ENCODE measurements at regions not wholly inside any gene's neighbourhood (a gene's known extent, or its start where the extent isn't known, plus 50 kb on each side); places are given as distances from the start of the nearest gene placed in this dataset.

DNA sequence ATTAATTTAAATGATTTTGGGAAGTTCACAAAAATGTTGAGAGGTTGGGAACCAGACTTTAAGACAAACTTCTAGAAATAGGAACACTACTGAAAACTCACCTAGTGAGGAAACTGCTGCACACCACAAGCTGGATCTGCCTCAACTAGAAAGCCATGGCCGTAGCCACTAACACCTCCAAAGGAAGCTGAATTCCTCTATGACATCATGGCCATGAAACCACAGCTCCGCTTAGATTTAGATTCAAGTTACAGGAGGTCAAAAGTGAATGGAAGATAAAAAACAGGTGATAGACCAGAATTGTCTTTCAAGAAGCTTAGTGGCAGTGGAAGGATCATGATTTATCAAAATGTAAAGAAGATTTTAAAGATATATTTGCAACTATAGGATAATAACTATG lies 208.8 kb upstream of the ALG10 start:
- Histone ChIP-seq H3K27ac (replicated peaks in 1 of 4) (no peak overlapping the region), H3K4me3 (no peak overlapping the region), H3K36me3 (no peaks in the 10 kb centered on the region), H3K27me3 (no peaks in the 10 kb centered on the region), H3K9me3 (peaks cover 0 to 13% (median 3%) of the 10 kb centered on the region in 4 donors), H3K4me1 (no peaks in the 10 kb centered on the region)
- intact Hi-C loops (cut with DNase I), result no loop called here
- TF ChIP-seq, protein P1, sequence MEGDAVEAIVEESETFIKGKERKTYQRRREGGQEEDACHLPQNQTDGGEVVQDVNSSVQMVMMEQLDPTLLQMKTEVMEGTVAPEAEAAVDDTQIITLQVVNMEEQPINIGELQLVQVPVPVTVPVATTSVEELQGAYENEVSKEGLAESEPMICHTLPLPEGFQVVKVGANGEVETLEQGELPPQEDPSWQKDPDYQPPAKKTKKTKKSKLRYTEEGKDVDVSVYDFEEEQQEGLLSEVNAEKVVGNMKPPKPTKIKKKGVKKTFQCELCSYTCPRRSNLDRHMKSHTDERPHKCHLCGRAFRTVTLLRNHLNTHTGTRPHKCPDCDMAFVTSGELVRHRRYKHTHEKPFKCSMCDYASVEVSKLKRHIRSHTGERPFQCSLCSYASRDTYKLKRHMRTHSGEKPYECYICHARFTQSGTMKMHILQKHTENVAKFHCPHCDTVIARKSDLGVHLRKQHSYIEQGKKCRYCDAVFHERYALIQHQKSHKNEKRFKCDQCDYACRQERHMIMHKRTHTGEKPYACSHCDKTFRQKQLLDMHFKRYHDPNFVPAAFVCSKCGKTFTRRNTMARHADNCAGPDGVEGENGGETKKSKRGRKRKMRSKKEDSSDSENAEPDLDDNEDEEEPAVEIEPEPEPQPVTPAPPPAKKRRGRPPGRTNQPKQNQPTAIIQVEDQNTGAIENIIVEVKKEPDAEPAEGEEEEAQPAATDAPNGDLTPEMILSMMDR (IDR thresholded peaks at IDR 0.05), result no peak
- TF ChIP-seq EP300 (IDR thresholded peaks at IDR 0.05) (no peak), POLR2A (IDR thresholded peaks at IDR 0.05; ENCODE audit: low read depth) (no peak), POLR2AphosphoS5 (IDR thresholded peaks at IDR 0.05) (no peak)
- no peak for DNase-seq (ENCODE audit: extremely low spot score)
- WGBS, result 80% methylated on average over 2 of the region's 2 CpGs

DNA sequence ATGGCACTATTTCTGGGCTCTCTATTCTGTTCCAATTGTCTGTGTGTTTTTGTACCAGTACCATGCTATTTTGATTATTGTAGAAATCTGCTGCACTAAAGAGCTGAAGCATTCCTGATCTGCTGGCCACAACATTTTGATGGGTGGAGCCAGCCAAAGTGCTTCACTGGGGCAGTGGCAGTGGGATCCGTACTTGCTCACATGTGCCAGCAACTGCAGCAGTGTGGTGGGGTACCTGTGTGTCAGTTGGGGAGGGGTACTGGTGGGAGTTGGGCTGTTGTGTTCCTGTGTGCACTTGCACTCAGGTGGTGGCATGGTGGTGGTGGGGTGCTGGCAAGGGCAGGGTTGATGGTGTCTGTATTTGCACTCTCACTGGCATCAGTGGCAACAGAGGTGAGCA lies 204.6 kb upstream of the ALG10 start:
- no peak overlapping the region for H3K27ac ChIP-seq (replicated peaks in 1 of 4)
- H3K4me3 ChIP-seq, result no peak overlapping the region
- no peak for TF ChIP-seq EP300 (IDR thresholded peaks at IDR 0.05)
- TF ChIP-seq POLR2AphosphoS5 (IDR thresholded peaks at IDR 0.05), result no peak
- TF ChIP-seq, protein P1 (IDR thresholded peaks at IDR 0.05), result no peak
- intact Hi-C loops (cut with DNase I), result no loop called here
- peaks cover 0 to 16% (median 6%) of the 10 kb centered on the region in 4 donors for H3K9me3 ChIP-seq
- H3K36me3 ChIP-seq, result no peaks in the 10 kb centered on the region
- no peak for DNase-seq (ENCODE audit: extremely low spot score)
- no peaks in the 10 kb centered on the region for H3K27me3 ChIP-seq
- no peaks in the 10 kb centered on the region for H3K4me1 ChIP-seq
- WGBS, result 100% methylated on average over 1 of the region's 1 CpG

DNA sequence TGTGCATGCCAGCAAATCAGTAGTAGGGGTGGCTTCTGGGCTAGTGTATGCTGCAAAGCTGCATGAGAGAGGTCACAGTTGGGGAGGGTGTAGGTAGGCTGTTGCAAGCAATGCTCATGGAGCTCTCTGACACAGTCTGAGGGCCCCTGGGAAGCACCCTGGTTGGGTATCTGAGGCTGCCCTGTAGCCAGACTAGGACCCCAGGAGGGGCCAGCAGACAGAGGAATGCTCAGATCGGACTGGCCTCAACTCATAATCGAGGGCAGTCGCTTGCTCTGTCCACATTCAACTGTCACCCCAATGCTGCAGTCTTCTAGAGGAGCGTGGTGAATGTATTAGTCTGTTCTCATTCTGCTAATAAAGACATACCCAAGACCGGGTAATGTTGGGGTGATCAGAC lies 204.0 kb upstream of the ALG10 start:
- intact Hi-C loops (cut with DNase I), result no loop called here
- Histone ChIP-seq H3K27ac (replicated peaks in 1 of 4) (no peak overlapping the region), H3K36me3 (no peaks in the 10 kb centered on the region), H3K4me1 (no peaks in the 10 kb centered on the region), H3K4me3 (no peak overlapping the region), H3K27me3 (no peaks in the 10 kb centered on the region), H3K9me3 (peaks cover 0 to 16% (median 6%) of the 10 kb centered on the region in 4 donors)
- TF ChIP-seq POLR2AphosphoS5 (IDR thresholded peaks at IDR 0.05), result no peak
- no peak for TF ChIP-seq EP300 (IDR thresholded peaks at IDR 0.05)
- TF ChIP-seq POLR2A (IDR thresholded peaks at IDR 0.05; ENCODE audit: low read depth), result no peak
- TF ChIP-seq, protein P1 (IDR thresholded peaks at IDR 0.05), result no peak
- 63% methylated on average over 5 of the region's 5 CpGs for whole genome bisulfite sequencing
- DNase-seq (ENCODE audit: extremely low spot score), result no peak

DNA sequence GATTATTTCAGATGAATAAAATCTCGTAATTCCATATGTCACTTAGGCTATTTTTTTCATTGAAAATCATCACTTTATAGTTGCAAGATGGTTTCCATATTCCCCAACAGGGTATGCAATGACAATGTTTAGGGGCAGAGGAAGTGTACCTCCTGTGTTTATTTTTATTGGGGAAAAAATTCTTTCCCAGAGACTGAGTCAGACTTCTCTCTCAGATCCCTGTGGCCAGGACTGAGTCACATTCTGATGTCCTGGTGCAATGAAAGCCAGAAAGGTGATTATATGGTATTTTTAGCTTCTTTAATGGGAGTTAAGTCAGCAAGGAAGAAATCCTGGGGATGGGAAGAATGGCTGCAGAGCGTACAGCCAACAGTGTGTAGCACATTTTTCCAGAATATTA lies 196.9 kb upstream of the ALG10 start:
- 71% methylated on average over 2 of the region's 2 CpGs for WGBS
- no peak for DNase-seq (ENCODE audit: extremely low spot score)
- Histone ChIP-seq H3K36me3 (no peaks in the 10 kb centered on the region), H3K27me3 (no peaks in the 10 kb centered on the region), H3K4me3 (no peak overlapping the region), H3K4me1 (no peaks in the 10 kb centered on the region), H3K27ac (replicated peaks in 1 of 4) (no peak overlapping the region), H3K9me3 (no peaks in the 10 kb centered on the region)
- TF ChIP-seq, protein P1 (IDR thresholded peaks at IDR 0.05), result no peak
- TF ChIP-seq POLR2A (IDR thresholded peaks at IDR 0.05; ENCODE audit: low read depth) (no peak), EP300 (IDR thresholded peaks at IDR 0.05) (no peak), POLR2AphosphoS5 (IDR thresholded peaks at IDR 0.05) (no peak)
- intact Hi-C loops (cut with DNase I), result no loop called here

DNA sequence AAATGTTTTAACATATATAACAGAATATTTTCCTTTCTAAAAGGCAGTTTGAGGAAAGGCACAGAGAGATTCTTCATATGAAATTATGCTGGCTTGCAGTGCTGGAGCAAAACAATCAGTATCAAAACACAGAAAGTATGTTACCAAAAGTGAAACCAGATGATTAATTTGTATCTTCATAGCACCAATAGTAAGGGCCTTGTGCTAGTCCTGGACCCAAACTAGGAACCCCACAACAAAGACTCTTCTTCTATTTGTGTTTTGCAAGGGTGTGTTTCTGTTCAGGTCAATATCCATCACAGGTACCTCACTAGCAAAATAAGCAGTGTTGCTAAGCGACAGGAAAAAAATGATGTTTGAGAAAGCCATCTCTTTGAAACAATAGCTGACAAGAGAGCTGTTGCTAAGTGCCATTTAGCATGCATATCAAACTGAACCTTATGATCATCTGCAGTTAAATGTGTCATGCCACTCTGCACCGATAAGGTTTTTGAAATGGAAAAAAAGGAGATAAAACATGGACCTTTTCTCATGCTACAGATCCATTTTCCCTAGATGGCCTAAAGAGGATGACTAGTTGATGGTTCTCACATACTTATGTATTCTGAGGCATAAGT lies 196.2 kb upstream of the ALG10 start:
- Histone ChIP-seq H3K27me3 (no peaks in the 10 kb centered on the region), H3K27ac (replicated peaks in 1 of 4) (no peak overlapping the region), H3K36me3 (no peaks in the 10 kb centered on the region), H3K9me3 (no peaks in the 10 kb centered on the region), H3K4me1 (no peaks in the 10 kb centered on the region), H3K4me3 (no peak overlapping the region)
- WGBS, result 73% methylated on average over 2 of the region's 2 CpGs
- DNase-seq (ENCODE audit: extremely low spot score), result no peak
- TF ChIP-seq POLR2AphosphoS5 (IDR thresholded peaks at IDR 0.05) (no peak), EP300 (IDR thresholded peaks at IDR 0.05) (no peak), POLR2A (IDR thresholded peaks at IDR 0.05; ENCODE audit: low read depth) (no peak)
- TF ChIP-seq, protein P1 (IDR thresholded peaks at IDR 0.05), result no peak
- intact Hi-C loops (cut with DNase I), result no loop called here

Measured in esophagus muscularis mucosa (tissue), 4 donors.